Lung (tissue), 11 donors: ENCODE measurements at regions not wholly inside any gene's neighbourhood (a gene's known extent, or its start where the extent isn't known, plus 50 kb on each side); places are given as distances from the start of the nearest gene placed in this dataset.

ENCODE experiments used
- ATAC-seq: fragments of 200-7000 bp; cut with Tn5 transposase; one replicate; pipeline ENCODE4 v1.9.1; 2020; ENCODE audit warnings: moderate number of reproducible peaks; ENCODE audit not compliant: insufficient read depth, low FRiP score
- DNase-seq, 3 donors: peaks; one replicate each; pipeline ENCODE4 v3.0.0-alpha.2; 2013 to 2017
- H3K27ac ChIP-seq, 2 donors: one replicate each; pipeline ENCODE4 v1.5.1; 2013; ENCODE audit warnings: mild to moderate bottlenecking in 2 of 2, moderate library complexity in 2 of 2, control low read depth in 1 of 2, inconsistent platforms in 1 of 2, low read depth in 1 of 2, low read length in 1 of 2
- H3K27me3 ChIP-seq, 3 donors: one replicate each; pipeline ENCODE4 v1.5.1; 2013; ENCODE audit warnings: low read length in 2 of 3; ENCODE audit not compliant: control insufficient read depth in 3 of 3, insufficient read depth in 3 of 3
- H3K36me3 ChIP-seq, 4 donors: one replicate each; pipeline ENCODE4 v1.5.1; 2013; ENCODE audit warnings: low read length in 4 of 4, mild to moderate bottlenecking in 1 of 4, moderate library complexity in 1 of 4; ENCODE audit not compliant: control insufficient read depth in 4 of 4, insufficient read depth in 4 of 4
- H3K4me1 ChIP-seq, 5 donors: one replicate each; pipeline ENCODE4 v1.5.1; 2013; ENCODE audit warnings: low read length in 5 of 5, mild to moderate bottlenecking in 2 of 5, moderate library complexity in 1 of 5; ENCODE audit not compliant: control insufficient read depth in 5 of 5, insufficient read depth in 5 of 5
- H3K4me3 ChIP-seq: one replicate; pipeline ENCODE4 v1.5.1; 2013; ENCODE audit warnings: mild to moderate bottlenecking, control low read depth, moderate library complexity
- H3K9ac ChIP-seq, 2 donors: one replicate each; pipeline ENCODE4 v1.5.1; 2013; ENCODE audit warnings: low read length in 2 of 2, control low read depth in 1 of 2; ENCODE audit not compliant: insufficient read depth in 1 of 2
- H3K9me3 ChIP-seq, 4 donors: one replicate each; pipeline ENCODE4 v1.5.1; 2013; ENCODE audit warnings: low read length in 3 of 4, mild to moderate bottlenecking in 1 of 4, moderate library complexity in 1 of 4; ENCODE audit not compliant: control insufficient read depth in 4 of 4, insufficient read depth in 3 of 4
- WGBS, 2 donors: extraction: QIAGEN DNeasy Blood & Tissue Kit; methylation state at CpG; one replicate each; pipeline ENCODE4 v1.1.7; 2013; 5-methylcytosine and 5-hydroxymethylcytosine counted together
- TF ChIP-seq, protein P1 (sequence below): IDR thresholded peaks from 2 replicates; pipeline ENCODE4 v1.5.1; 2012; ENCODE audit warnings: mild to moderate bottlenecking; ENCODE audit errors: control extremely low read depth, extremely low read depth
- donor health status: control.
- donor health status: control.
- donor health status: Bipolar disorder and iron deficiency.
- donor health status: healthy.
- donor health status: DM: yes; HTN: yes; CAD: no.

DNA sequence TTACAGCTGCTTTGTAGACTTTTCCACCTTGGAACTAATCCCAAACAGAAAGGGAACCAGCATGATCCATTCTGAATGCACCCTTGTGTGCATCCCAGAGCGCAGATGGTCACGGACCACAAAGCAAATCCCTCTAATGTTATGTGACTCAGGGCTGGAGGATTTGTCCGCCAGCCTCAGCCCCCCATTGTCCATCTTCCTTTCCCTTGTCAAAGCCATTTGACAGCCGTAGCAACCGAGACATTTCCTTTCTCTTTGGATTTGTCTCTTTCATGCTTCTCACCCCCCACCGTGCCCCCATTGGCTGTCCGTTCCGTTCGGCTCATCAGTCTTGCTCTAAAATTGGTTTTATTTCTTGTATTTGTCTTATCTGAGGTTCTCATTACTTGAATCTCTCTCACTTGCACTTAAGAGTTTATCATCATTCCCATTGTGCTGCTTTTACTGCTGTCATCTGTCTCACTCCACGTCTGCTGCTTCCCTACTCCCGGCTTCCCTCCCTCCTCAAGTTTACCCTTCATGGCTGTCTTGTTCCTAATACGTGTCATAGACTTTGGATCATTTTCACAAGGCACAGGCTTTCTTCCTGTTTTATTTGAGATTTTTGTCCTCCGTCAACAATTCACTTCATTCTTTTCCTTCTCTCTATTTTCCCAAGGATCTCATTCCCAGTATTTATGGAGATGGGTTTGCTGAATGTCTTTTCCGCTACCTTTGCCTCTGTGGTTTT lies 163.4 kb upstream of the ERCC4 start:
- WGBS, 2 donors, result 77 to 81% methylated on average over 14 of the region's 14 CpGs
- TF ChIP-seq, protein P1, sequence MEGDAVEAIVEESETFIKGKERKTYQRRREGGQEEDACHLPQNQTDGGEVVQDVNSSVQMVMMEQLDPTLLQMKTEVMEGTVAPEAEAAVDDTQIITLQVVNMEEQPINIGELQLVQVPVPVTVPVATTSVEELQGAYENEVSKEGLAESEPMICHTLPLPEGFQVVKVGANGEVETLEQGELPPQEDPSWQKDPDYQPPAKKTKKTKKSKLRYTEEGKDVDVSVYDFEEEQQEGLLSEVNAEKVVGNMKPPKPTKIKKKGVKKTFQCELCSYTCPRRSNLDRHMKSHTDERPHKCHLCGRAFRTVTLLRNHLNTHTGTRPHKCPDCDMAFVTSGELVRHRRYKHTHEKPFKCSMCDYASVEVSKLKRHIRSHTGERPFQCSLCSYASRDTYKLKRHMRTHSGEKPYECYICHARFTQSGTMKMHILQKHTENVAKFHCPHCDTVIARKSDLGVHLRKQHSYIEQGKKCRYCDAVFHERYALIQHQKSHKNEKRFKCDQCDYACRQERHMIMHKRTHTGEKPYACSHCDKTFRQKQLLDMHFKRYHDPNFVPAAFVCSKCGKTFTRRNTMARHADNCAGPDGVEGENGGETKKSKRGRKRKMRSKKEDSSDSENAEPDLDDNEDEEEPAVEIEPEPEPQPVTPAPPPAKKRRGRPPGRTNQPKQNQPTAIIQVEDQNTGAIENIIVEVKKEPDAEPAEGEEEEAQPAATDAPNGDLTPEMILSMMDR, result no peak
- Histone ChIP-seq H3K36me3 (no peaks in the 10 kb centered on the region), H3K9me3 (no peaks in the 10 kb centered on the region), H3K27ac (no peak overlapping the region), H3K4me1 (no peaks in the 10 kb centered on the region), H3K4me3 (no peak overlapping the region), H3K9ac (no peak overlapping the region), H3K27me3 (peaks cover 0 to 3% (median 2%) of the 10 kb centered on the region in 3 donors)
- no peak for DNase-seq
- no peak for ATAC-seq

DNA sequence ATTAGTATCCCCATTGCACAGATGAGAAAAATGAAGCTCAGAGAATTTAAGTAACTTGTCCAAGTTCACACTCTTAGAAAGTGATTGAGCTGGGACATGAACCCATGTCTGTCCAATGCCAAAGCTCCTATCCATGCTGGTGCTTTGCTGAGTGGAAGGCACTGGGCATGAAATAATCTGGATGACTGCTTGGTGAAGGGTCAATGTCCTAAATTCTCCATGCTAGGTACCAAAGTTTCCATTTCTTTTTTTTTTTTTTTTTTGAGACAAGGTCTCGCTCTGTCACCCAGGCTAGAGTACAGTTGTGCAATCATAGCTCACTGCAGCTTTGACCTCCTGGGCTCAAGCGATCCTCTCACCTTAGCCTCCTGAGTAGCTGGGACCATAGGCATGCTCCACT lies 153.6 kb upstream of the ERCC4 start:
- ATAC-seq (no peak), DNase-seq (no peak)
- WGBS, 2 donors, result 87 to 90% methylated on average over 2 of the region's 2 CpGs
- H3K27me3 ChIP-seq, result no peaks in the 10 kb centered on the region
- TF ChIP-seq, protein P1, result no peak
- H3K4me3 ChIP-seq, result no peak overlapping the region
- no peaks in the 10 kb centered on the region for H3K9me3 ChIP-seq
- H3K36me3 ChIP-seq, result no peaks in the 10 kb centered on the region
- no peak overlapping the region for H3K9ac ChIP-seq
- no peaks in the 10 kb centered on the region for H3K4me1 ChIP-seq
- H3K27ac ChIP-seq, result no peak overlapping the region

DNA sequence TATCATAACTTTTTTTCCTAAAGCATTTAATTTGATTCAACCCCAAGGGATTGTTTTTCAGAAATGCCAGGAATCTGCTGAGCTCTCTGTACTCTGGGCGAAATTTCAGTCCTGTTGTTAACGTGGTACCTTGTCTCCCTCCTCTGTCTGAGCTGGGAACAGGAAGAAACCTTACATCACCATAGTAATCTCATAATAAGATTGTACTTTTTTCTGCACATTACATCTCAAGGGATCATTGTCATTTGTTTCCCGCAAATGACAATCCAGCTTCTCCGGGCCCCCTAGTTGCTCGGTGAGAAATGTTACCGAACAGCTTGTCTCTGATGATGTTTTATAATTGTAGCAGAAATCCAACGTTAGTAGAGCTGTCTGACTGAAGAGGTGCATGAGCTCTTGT lies 152.7 kb upstream of the ERCC4 start:
- H3K9ac ChIP-seq, result no peak overlapping the region
- no peak overlapping the region for H3K4me3 ChIP-seq
- no peaks in the 10 kb centered on the region for H3K36me3 ChIP-seq
- WGBS, 2 donors, result 62 to 67% methylated on average over 7 of the region's 7 CpGs
- DNase-seq (no peak), ATAC-seq (no peak)
- no peaks in the 10 kb centered on the region for H3K9me3 ChIP-seq
- no peak overlapping the region for H3K27ac ChIP-seq
- no peaks in the 10 kb centered on the region for H3K4me1 ChIP-seq
- no peaks in the 10 kb centered on the region for H3K27me3 ChIP-seq
- TF ChIP-seq, protein P1, result no peak

DNA sequence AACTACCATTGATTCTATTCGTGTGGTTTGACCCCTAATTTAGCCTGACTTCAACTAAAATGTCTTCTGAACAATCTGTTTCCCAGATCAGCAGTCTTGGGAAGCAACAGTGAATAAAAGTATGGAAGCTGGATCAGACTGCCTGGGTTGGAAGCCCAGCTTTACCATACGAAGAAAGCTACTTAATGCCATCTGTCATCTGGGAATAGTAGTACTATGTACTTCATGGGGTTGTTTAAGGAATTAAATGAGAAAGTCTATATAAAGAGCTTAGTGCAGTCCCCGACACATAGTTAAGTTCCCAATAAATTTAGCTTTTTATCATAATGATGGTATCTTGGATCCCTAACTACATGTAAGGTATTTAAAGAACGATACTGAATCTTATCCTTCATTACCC lies 151.5 kb upstream of the ERCC4 start:
- DNase-seq (no peak), ATAC-seq (no peak)
- H3K36me3 ChIP-seq, result no peaks in the 10 kb centered on the region
- H3K9me3 ChIP-seq, result no peaks in the 10 kb centered on the region
- no peak overlapping the region for H3K9ac ChIP-seq
- no peaks in the 10 kb centered on the region for H3K27me3 ChIP-seq
- WGBS, 2 donors, result 65 to 74% methylated on average over 4 of the region's 4 CpGs
- TF ChIP-seq, protein P1, result no peak
- H3K27ac ChIP-seq, result no peak overlapping the region
- no peak overlapping the region for H3K4me3 ChIP-seq
- no peaks in the 10 kb centered on the region for H3K4me1 ChIP-seq
